WTC11 (cell line): ENCODE measurements at regions not wholly inside any gene's neighbourhood (a gene's known extent, or its start where the extent isn't known, plus 50 kb on each side); places are given as distances from the start of the nearest gene placed in this dataset.

ENCODE experiments used
- ATAC-seq: fragments of 200-7000 bp; cut with Tn5 transposase; 2 replicates; pipeline ENCODE4 v1.10.0; 2021; ENCODE audit warnings: mild to moderate bottlenecking, moderate library complexity
- CTCF ChIA-PET: fragments of 300-600 bp; sonication (Branson Sonifier 250); formaldehyde crosslinking; loops from one replicate; lab custom pipeline; 2021; ENCODE audit warnings: antibody characterized with exemption; lab: Charles Lee
- POLR2A ChIA-PET: fragments of 350-600 bp; sonication (Branson Sonifier 250); formaldehyde crosslinking; loops from one replicate; lab custom pipeline; 2021; ENCODE audit warnings: antibody characterized with exemption; lab: Charles Lee
- DNase-seq: peaks from one replicate; pipeline ENCODE4 v3.0.0; 2021; ENCODE audit warnings: low spot score
- H3K27ac Mint-ChIP-seq: 2 replicates; pipeline ENCODE4 v1.8.0; 2021; ENCODE audit warnings: mixed read lengths
- H3K27me3 Mint-ChIP-seq: 2 replicates; pipeline ENCODE4 v1.8.0; 2021; ENCODE audit warnings: low read depth, mild to moderate bottlenecking, moderate library complexity, mixed read lengths
- H3K36me3 Mint-ChIP-seq: 2 replicates; pipeline ENCODE4 v1.8.0; 2021; ENCODE audit warnings: mixed read lengths
- H3K4me1 Mint-ChIP-seq: 2 replicates; pipeline ENCODE4 v1.8.0; 2022; ENCODE audit warnings: mixed read lengths
- H3K4me3 Mint-ChIP-seq: 2 replicates; pipeline ENCODE4 v1.8.0; 2021; ENCODE audit warnings: mild to moderate bottlenecking, moderate library complexity, mixed read lengths
- H3K9me3 Mint-ChIP-seq: 2 replicates; pipeline ENCODE4 v1.8.0; 2021; ENCODE audit warnings: mixed read lengths
- ARID4B ChIP-seq: sonication (generic); formaldehyde crosslinking; IDR thresholded peaks from 2 replicates; pipeline ENCODE4 v1.8.0; 2023; ENCODE audit warnings: missing genetic modification reagents, mild to moderate bottlenecking, borderline replicate concordance
- ATF1 ChIP-seq: sonication (generic); formaldehyde crosslinking; IDR thresholded peaks from 2 replicates; pipeline ENCODE4 v1.8.1; 2023; ENCODE audit warnings: mild to moderate bottlenecking, moderate library complexity, missing genetic modification reagents
- ATF6 ChIP-seq: sonication (generic); formaldehyde crosslinking; IDR thresholded peaks from 2 replicates; pipeline ENCODE4 v1.8.1; 2023; ENCODE audit warnings: mild to moderate bottlenecking, missing genetic modification reagents
- E2F1 ChIP-seq: sonication (generic); formaldehyde crosslinking; IDR thresholded peaks from 2 replicates; pipeline ENCODE4 v1.8.0; 2022; ENCODE audit warnings: mild to moderate bottlenecking, missing genetic modification reagents
- FOXP1 ChIP-seq: sonication (generic); formaldehyde crosslinking; IDR thresholded peaks from 2 replicates; pipeline ENCODE4 v1.8.0; 2022; ENCODE audit warnings: missing genetic modification reagents, mild to moderate bottlenecking, moderate library complexity, borderline replicate concordance
- GABPB1 ChIP-seq: sonication (generic); formaldehyde crosslinking; IDR thresholded peaks from 2 replicates; pipeline ENCODE4 v1.8.1; 2023; ENCODE audit warnings: mild to moderate bottlenecking, missing genetic modification reagents
- HMGA2 ChIP-seq: fragments of 250-450 bp; sonication (Bioruptor Pico); IDR thresholded peaks from 2 replicates; pipeline ENCODE4 v1.4.0; 2021; ENCODE audit warnings: mild to moderate bottlenecking, moderate library complexity
- IRF2 ChIP-seq: sonication (generic); formaldehyde crosslinking; IDR thresholded peaks from 2 replicates; pipeline ENCODE4 v1.8.0; 2022; ENCODE audit warnings: low read depth, missing genetic modification reagents, borderline replicate concordance
- KAT7 ChIP-seq: sonication (generic); formaldehyde crosslinking; IDR thresholded peaks from 2 replicates; pipeline ENCODE4 v1.8.1; 2023; ENCODE audit warnings: missing genetic modification reagents, mild to moderate bottlenecking, borderline replicate concordance
- MYBL2 ChIP-seq: sonication (generic); formaldehyde crosslinking; IDR thresholded peaks from 2 replicates; pipeline ENCODE4 v1.8.1; 2023; ENCODE audit warnings: mild to moderate bottlenecking, moderate library complexity, missing genetic modification reagents
- NR2C2 ChIP-seq: sonication (generic); formaldehyde crosslinking; IDR thresholded peaks from 2 replicates; pipeline ENCODE4 v1.8.0; 2022; ENCODE audit warnings: mild to moderate bottlenecking, missing genetic modification reagents
- SMAD3 ChIP-seq: sonication (generic); formaldehyde crosslinking; IDR thresholded peaks from 2 replicates; pipeline ENCODE4 v1.8.0; 2022; ENCODE audit warnings: missing genetic modification reagents, mild to moderate bottlenecking, borderline replicate concordance
- SMAD4 ChIP-seq: sonication (generic); formaldehyde crosslinking; IDR thresholded peaks from 2 replicates; pipeline ENCODE4 v1.8.0; 2022; ENCODE audit warnings: mild to moderate bottlenecking, missing genetic modification reagents
- ZNF423 ChIP-seq: fragments of 250-450 bp; sonication (Bioruptor Pico); IDR thresholded peaks from 2 replicates; pipeline ENCODE4 v2.1.2; 2022; ENCODE audit warnings: mild to moderate bottlenecking, moderate library complexity
- TF ChIP-seq, protein P1 (sequence below): fragments of 250-450 bp; sonication (Bioruptor Pico); IDR thresholded peaks from 2 replicates; pipeline ENCODE4 v1.9.0; 2021; ENCODE audit warnings: mild to moderate bottlenecking
- TF ChIP-seq, protein P2 (sequence below): sonication (generic); formaldehyde crosslinking; IDR thresholded peaks from 2 replicates; pipeline ENCODE4 v1.8.1; 2023; ENCODE audit warnings: mild to moderate bottlenecking, missing genetic modification reagents, borderline replicate concordance
- TF ChIP-seq, protein P3 (sequence below): fragments of 250-450 bp; sonication (Bioruptor Pico); IDR thresholded peaks from 2 replicates; pipeline ENCODE4 v1.9.0; 2021; ENCODE audit warnings: moderate library complexity, mild to moderate bottlenecking, inconsistent platforms, borderline replicate concordance
- TF ChIP-seq, protein P4 (sequence below): fragments of 200-600 bp; IDR thresholded peaks from 2 replicates; pipeline ENCODE4 v1.8.0; 2022; ENCODE audit warnings: antibody characterized with exemption

DNA sequence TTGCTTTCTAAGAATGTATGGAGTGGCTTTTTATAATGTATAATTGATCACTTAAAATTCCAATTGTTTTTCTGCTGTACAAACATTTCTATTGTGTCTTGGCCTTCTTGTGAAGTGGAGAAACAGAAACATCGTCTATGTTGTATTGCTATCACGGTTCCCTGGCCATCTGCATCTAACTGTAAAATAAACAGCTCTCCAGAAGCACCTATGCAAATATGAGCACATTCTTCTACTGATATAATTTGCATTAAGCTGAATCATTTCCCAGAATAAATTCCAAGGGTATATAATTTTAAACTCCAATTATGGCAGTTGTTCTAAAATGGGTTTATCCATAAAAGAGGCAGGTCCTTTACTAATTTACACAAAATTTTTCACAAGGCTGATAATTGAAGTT lies 261.6 kb upstream of the STS start:
- no peak overlapping the region for H3K27ac Mint-ChIP-seq
- TF ChIP-seq SMAD3, result no peak
- TF ChIP-seq, protein P1, sequence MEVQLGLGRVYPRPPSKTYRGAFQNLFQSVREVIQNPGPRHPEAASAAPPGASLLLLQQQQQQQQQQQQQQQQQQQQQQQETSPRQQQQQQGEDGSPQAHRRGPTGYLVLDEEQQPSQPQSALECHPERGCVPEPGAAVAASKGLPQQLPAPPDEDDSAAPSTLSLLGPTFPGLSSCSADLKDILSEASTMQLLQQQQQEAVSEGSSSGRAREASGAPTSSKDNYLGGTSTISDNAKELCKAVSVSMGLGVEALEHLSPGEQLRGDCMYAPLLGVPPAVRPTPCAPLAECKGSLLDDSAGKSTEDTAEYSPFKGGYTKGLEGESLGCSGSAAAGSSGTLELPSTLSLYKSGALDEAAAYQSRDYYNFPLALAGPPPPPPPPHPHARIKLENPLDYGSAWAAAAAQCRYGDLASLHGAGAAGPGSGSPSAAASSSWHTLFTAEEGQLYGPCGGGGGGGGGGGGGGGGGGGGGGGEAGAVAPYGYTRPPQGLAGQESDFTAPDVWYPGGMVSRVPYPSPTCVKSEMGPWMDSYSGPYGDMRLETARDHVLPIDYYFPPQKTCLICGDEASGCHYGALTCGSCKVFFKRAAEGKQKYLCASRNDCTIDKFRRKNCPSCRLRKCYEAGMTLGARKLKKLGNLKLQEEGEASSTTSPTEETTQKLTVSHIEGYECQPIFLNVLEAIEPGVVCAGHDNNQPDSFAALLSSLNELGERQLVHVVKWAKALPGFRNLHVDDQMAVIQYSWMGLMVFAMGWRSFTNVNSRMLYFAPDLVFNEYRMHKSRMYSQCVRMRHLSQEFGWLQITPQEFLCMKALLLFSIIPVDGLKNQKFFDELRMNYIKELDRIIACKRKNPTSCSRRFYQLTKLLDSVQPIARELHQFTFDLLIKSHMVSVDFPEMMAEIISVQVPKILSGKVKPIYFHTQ (CRISPR knock-in tag), result no peak
- TF ChIP-seq SMAD4 (CRISPR knock-in tag), result no peak
- no peak for TF ChIP-seq E2F1
- TF ChIP-seq ARID4B (CRISPR knock-in tag), result no peak
- no peak for TF ChIP-seq IRF2 (CRISPR knock-in tag)
- no peak for TF ChIP-seq GABPB1 (CRISPR knock-in tag)
- TF ChIP-seq, protein P2, sequence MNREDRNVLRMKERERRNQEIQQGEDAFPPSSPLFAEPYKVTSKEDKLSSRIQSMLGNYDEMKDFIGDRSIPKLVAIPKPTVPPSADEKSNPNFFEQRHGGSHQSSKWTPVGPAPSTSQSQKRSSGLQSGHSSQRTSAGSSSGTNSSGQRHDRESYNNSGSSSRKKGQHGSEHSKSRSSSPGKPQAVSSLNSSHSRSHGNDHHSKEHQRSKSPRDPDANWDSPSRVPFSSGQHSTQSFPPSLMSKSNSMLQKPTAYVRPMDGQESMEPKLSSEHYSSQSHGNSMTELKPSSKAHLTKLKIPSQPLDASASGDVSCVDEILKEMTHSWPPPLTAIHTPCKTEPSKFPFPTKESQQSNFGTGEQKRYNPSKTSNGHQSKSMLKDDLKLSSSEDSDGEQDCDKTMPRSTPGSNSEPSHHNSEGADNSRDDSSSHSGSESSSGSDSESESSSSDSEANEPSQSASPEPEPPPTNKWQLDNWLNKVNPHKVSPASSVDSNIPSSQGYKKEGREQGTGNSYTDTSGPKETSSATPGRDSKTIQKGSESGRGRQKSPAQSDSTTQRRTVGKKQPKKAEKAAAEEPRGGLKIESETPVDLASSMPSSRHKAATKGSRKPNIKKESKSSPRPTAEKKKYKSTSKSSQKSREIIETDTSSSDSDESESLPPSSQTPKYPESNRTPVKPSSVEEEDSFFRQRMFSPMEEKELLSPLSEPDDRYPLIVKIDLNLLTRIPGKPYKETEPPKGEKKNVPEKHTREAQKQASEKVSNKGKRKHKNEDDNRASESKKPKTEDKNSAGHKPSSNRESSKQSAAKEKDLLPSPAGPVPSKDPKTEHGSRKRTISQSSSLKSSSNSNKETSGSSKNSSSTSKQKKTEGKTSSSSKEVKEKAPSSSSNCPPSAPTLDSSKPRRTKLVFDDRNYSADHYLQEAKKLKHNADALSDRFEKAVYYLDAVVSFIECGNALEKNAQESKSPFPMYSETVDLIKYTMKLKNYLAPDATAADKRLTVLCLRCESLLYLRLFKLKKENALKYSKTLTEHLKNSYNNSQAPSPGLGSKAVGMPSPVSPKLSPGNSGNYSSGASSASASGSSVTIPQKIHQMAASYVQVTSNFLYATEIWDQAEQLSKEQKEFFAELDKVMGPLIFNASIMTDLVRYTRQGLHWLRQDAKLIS, result no peak
- TF ChIP-seq FOXP1, result no peak
- no peak for TF ChIP-seq ATF1 (CRISPR knock-in tag)
- TF ChIP-seq MYBL2 (CRISPR knock-in tag), result no peak
- no peak for TF ChIP-seq ZNF423 (CRISPR knock-in tag)
- no peak for TF ChIP-seq HMGA2
- TF ChIP-seq KAT7 (CRISPR knock-in tag), result no peak
- TF ChIP-seq, protein P3, sequence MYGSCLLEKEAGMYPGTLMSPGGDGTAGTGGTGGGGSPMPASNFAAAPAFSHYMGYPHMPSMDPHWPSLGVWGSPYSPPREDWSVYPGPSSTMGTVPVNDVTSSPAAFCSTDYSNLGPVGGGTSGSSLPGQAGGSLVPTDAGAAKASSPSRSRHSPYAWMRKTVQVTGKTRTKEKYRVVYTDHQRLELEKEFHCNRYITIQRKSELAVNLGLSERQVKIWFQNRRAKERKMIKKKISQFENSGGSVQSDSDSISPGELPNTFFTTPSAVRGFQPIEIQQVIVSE (CRISPR knock-in tag), result no peak
- no peak for TF ChIP-seq NR2C2 (CRISPR knock-in tag)
- TF ChIP-seq, protein P4, sequence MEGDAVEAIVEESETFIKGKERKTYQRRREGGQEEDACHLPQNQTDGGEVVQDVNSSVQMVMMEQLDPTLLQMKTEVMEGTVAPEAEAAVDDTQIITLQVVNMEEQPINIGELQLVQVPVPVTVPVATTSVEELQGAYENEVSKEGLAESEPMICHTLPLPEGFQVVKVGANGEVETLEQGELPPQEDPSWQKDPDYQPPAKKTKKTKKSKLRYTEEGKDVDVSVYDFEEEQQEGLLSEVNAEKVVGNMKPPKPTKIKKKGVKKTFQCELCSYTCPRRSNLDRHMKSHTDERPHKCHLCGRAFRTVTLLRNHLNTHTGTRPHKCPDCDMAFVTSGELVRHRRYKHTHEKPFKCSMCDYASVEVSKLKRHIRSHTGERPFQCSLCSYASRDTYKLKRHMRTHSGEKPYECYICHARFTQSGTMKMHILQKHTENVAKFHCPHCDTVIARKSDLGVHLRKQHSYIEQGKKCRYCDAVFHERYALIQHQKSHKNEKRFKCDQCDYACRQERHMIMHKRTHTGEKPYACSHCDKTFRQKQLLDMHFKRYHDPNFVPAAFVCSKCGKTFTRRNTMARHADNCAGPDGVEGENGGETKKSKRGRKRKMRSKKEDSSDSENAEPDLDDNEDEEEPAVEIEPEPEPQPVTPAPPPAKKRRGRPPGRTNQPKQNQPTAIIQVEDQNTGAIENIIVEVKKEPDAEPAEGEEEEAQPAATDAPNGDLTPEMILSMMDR, result no peak
- no peak for TF ChIP-seq ATF6 (CRISPR knock-in tag)
- ChIA-PET CTCF (no interaction called here), POLR2A (no interaction called here)
- DNase-seq, result no peak
- no peak for ATAC-seq
- no peaks in the 10 kb centered on the region for H3K4me1 Mint-ChIP-seq
- H3K36me3 Mint-ChIP-seq, result 0 out of 2 replicates have a peak, but pooled peaks cover 5% of the 10 kb centered on the region
- no peak overlapping the region for H3K4me3 Mint-ChIP-seq
- H3K9me3 Mint-ChIP-seq, result no peaks in the 10 kb centered on the region; the same call in 1 of the 2 replicates
- H3K27me3 Mint-ChIP-seq, result no peaks in the 10 kb centered on the region
